OCI-LY3 (cell line): ENCODE measurements at regions not wholly inside any gene's neighbourhood (a gene's known extent, or its start where the extent isn't known, plus 50 kb on each side); places are given as distances from the start of the nearest gene placed in this dataset.
"Not testable (repeated sequence)": the region's sequence is repeated elsewhere in the genome, so short reads cannot be mapped to it uniquely, and the experiment has no call there.

Experiments
- EZH2phosphoT487 ChIP-seq: fragments of 200-600 bp; shearing (Covaris generic); IDR thresholded peaks from 2 replicates; pipeline ENCODE4 v1.6.1; 2018; ENCODE audit warnings: antibody characterized with exemption, mixed run types, low read depth
- TF ChIP-seq, protein P1 (sequence below): fragments of 200-600, 300-600 bp; sonication (generic); IDR thresholded peaks from 2 replicates; pipeline ENCODE4 v1.5.1; 2014; ENCODE audit warnings: antibody characterized with exemption, low read length, low read depth

DNA sequence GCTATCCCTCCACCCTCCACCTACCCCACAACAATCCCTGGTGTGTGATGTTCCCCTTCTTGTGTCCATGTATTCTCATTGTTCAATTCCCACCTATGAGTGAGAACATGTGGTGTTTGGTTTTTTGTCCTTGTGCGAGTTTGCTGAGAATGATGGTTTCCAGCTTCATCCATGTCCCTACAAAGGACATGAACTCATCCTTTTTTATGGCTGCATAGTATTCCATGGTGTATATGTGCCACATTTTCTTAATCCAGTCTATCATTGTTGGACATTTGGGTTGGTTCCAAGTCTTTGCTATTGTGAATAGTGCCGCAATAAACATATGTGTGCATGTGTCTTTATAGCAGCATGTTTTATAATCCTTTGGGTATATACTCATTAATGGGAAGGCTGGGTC is 1117.6 kb downstream of the DNAJB9 start:
- TF ChIP-seq, protein P1, sequence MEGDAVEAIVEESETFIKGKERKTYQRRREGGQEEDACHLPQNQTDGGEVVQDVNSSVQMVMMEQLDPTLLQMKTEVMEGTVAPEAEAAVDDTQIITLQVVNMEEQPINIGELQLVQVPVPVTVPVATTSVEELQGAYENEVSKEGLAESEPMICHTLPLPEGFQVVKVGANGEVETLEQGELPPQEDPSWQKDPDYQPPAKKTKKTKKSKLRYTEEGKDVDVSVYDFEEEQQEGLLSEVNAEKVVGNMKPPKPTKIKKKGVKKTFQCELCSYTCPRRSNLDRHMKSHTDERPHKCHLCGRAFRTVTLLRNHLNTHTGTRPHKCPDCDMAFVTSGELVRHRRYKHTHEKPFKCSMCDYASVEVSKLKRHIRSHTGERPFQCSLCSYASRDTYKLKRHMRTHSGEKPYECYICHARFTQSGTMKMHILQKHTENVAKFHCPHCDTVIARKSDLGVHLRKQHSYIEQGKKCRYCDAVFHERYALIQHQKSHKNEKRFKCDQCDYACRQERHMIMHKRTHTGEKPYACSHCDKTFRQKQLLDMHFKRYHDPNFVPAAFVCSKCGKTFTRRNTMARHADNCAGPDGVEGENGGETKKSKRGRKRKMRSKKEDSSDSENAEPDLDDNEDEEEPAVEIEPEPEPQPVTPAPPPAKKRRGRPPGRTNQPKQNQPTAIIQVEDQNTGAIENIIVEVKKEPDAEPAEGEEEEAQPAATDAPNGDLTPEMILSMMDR = not testable (repeated sequence)
- TF ChIP-seq EZH2phosphoT487 = not testable (repeated sequence)
